Loucy (cell line): ENCODE measurements at regions not wholly inside any gene's neighbourhood (a gene's known extent, or its start where the extent isn't known, plus 50 kb on each side); places are given as distances from the start of the nearest gene placed in this dataset.

ENCODE experiments used
- H2AFZ ChIP-seq: fragments of 200-600 bp; sonication (generic); 2 replicates; pipeline ENCODE4 v1.6.0; 2016; ENCODE audit warnings: antibody characterized with exemption, mild to moderate bottlenecking, low read length, moderate library complexity
- H3F3A ChIP-seq: fragments of 200-600 bp; 2 replicates; pipeline ENCODE4 v1.6.0; 2016; ENCODE audit warnings: antibody characterized with exemption, low read depth, mild to moderate bottlenecking
- H3K27me3 ChIP-seq: fragments of 200-600 bp; sonication (generic); 2 replicates; pipeline ENCODE4 v1.6.1; 2014; ENCODE audit warnings: low read length, mild to moderate bottlenecking; ENCODE audit not compliant: insufficient read depth, poor library complexity, severe bottlenecking
- H3K36me3 ChIP-seq: fragments of 200-600 bp; sonication (generic); 2 replicates; pipeline ENCODE4 v1.6.1; 2016; ENCODE audit warnings: low read length; ENCODE audit not compliant: insufficient read depth
- H3K4me1 ChIP-seq: fragments of 200-600 bp; sonication (generic); 2 replicates; pipeline ENCODE4 v1.5.1; 2014; ENCODE audit warnings: low read length, mild to moderate bottlenecking; ENCODE audit not compliant: insufficient read depth, poor library complexity, severe bottlenecking
- H3K4me2 ChIP-seq: fragments of 200-600 bp; sonication (generic); 2 replicates; pipeline ENCODE4 v1.6.0; 2014; ENCODE audit warnings: antibody characterized with exemption, low read length, low read depth, mild to moderate bottlenecking; ENCODE audit not compliant: poor library complexity, severe bottlenecking
- H3K4me3 ChIP-seq: fragments of 200-600 bp; sonication (generic); 2 replicates; pipeline ENCODE4 v1.5.1; 2014; ENCODE audit warnings: low read length, mild to moderate bottlenecking, mixed read lengths; ENCODE audit not compliant: poor library complexity, severe bottlenecking
- H3K79me2 ChIP-seq: fragments of 200-600 bp; sonication (generic); 2 replicates; pipeline ENCODE4 v1.6.1; 2014; ENCODE audit warnings: low read length; ENCODE audit not compliant: insufficient read depth
- H3K9ac ChIP-seq: fragments of 200-600 bp; sonication (generic); 2 replicates; pipeline ENCODE4 v1.6.0; 2014; ENCODE audit warnings: mild to moderate bottlenecking, low read depth, low read length, moderate library complexity; ENCODE audit not compliant: poor library complexity, severe bottlenecking
- H3K9me2 ChIP-seq: fragments of 200-600 bp; sonication (generic); replicated peaks from 2 replicates; pipeline ENCODE4 v1.6.1; 2016; ENCODE audit warnings: low read depth, low read length, mixed read lengths
- H3K9me3 ChIP-seq: fragments of 200-600 bp; sonication (generic); 2 replicates; pipeline ENCODE4 v1.6.1; 2014; ENCODE audit warnings: mild to moderate bottlenecking, antibody characterized with exemption, low read length, low read depth; ENCODE audit not compliant: insufficient read depth
- H4K20me1 ChIP-seq: fragments of 200-600 bp; sonication (generic); 2 replicates; pipeline ENCODE4 v1.6.0; 2014; ENCODE audit warnings: antibody characterized with exemption, low read length, mild to moderate bottlenecking; ENCODE audit not compliant: insufficient read depth, poor library complexity, severe bottlenecking
- CTCF ChIP-seq: fragments of 200-600 bp; sonication (generic); conservative IDR thresholded peaks from 2 replicates; pipeline ENCODE4 v1.5.1; 2014; ENCODE audit warnings: mild to moderate bottlenecking, antibody characterized with exemption, low read length
- EZH2phosphoT487 ChIP-seq: fragments of 200-600 bp; IDR thresholded peaks from 2 replicates; pipeline ENCODE4 v1.6.1; 2018; ENCODE audit warnings: antibody characterized with exemption, mild to moderate bottlenecking, moderate library complexity, borderline replicate concordance

DNA sequence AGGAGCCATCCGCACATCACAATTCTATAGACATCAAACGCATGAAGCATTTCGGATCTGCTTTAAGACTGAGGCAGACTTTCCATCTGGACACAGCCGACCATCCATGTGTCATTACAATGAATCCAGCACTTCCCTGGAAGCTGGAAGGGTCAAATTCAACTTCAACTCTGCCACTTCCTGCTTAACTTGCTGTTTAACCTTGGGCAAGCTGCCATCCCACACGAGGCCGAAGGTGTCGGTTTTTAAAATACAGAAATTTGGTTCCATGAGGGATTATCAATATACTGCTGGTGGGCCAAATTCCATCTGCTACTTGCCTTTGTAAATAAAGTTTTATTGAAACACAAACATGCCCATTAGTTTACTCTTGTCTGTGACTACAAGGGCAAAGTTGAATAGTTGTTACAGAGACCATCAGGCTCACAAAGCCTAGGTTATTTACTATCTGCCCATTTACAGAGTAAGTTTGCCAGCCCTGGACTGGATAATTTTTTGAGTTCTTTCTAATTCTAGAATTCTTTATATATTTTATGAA lies 134.6 kb downstream of the FAM204A start:
- H3K36me3 ChIP-seq = no peaks in the 10 kb centered on the region
- H3K4me2 ChIP-seq = no peak overlapping the region
- no peak overlapping the region for H3K9ac ChIP-seq
- no peaks in the 10 kb centered on the region for H3K4me1 ChIP-seq
- H4K20me1 ChIP-seq = no peaks in the 10 kb centered on the region
- H3K9me2 ChIP-seq = no peaks in the 10 kb centered on the region
- no peak overlapping the region for H3K4me3 ChIP-seq
- H3K27me3 ChIP-seq = no peaks in the 10 kb centered on the region
- no peaks in the 10 kb centered on the region for H3K79me2 ChIP-seq
- no peaks in the 10 kb centered on the region for H3K9me3 ChIP-seq
- no peak overlapping the region for H2AFZ ChIP-seq
- no peaks in the 10 kb centered on the region for H3F3A ChIP-seq
- TF ChIP-seq EZH2phosphoT487 (no peak), CTCF (no peak)

- no peaks in the 10 kb centered on the region for H3K9me2 ChIP-seq
- H3K4me3 ChIP-seq = no peak overlapping the region
- no peak for TF ChIP-seq CTCF
- TF ChIP-seq EZH2phosphoT487 = no peak
- no peaks in the 10 kb centered on the region for H3K27me3 ChIP-seq
- H3K79me2 ChIP-seq = no peaks in the 10 kb centered on the region
- H4K20me1 ChIP-seq = no peaks in the 10 kb centered on the region
- H2AFZ ChIP-seq = no peak overlapping the region
- no peaks in the 10 kb centered on the region for H3K9me3 ChIP-seq
- H3F3A ChIP-seq = no peaks in the 10 kb centered on the region
- H3K4me1 ChIP-seq = no peaks in the 10 kb centered on the region
- no peak overlapping the region for H3K9ac ChIP-seq
- no peaks in the 10 kb centered on the region for H3K36me3 ChIP-seq
- H3K4me2 ChIP-seq = no peak overlapping the region
Observed at GRCh38 chr10:118204292-118204943, 137.7 kb downstream of the FAM204A start.

- TF ChIP-seq EZH2phosphoT487 (no peak), CTCF (no peak)
- H3K27me3 ChIP-seq = no peaks in the 10 kb centered on the region
Observed at GRCh38 chr10:118203461-118203860, 138.7 kb downstream of the FAM204A start.

More at GRCh38 chr10:118203461-118203860, 138.7 kb downstream of the FAM204A start:
- Histone ChIP-seq H3K9me2 (no peaks in the 10 kb centered on the region), H3K9me3 (no peaks in the 10 kb centered on the region), H4K20me1 (no peaks in the 10 kb centered on the region), H3F3A (no peaks in the 10 kb centered on the region), H2AFZ (no peak overlapping the region), H3K9ac (no peak overlapping the region), H3K4me2 (no peak overlapping the region), H3K36me3 (no peaks in the 10 kb centered on the region), H3K4me1 (no peaks in the 10 kb centered on the region), H3K79me2 (no peaks in the 10 kb centered on the region), H3K4me3 (no peak overlapping the region)
